Sigmoid colon (tissue), 6 donors: ENCODE measurements at regions not wholly inside any gene's neighbourhood (a gene's known extent, or its start where the extent isn't known, plus 50 kb on each side); places are given as distances from the start of the nearest gene placed in this dataset.

Source experiments
- DNase-seq: peaks from one replicate; pipeline ENCODE4 v3.0.0-alpha.2; 2019
- H3K27ac ChIP-seq, 4 donors: fragments of 200-600 bp; sonication (generic); one replicate each; pipeline ENCODE4 v1.5.1; 2016 to 2019; ENCODE audit warnings: mild to moderate bottlenecking in 1 of 4
- H3K27me3 ChIP-seq, 3 donors: fragments of 200-600 bp; sonication (generic); one replicate each; pipeline ENCODE4 v1.5.1; 2019; ENCODE audit warnings: mild to moderate bottlenecking in 1 of 3
- H3K36me3 ChIP-seq, 4 donors: fragments of 200-600 bp; sonication (generic); one replicate each; pipeline ENCODE4 v1.5.1; 2016 to 2019
- H3K4me1 ChIP-seq, 4 donors: fragments of 200-600 bp; sonication (generic); one replicate each; pipeline ENCODE4 v1.5.1; 2017 to 2019
- H3K4me3 ChIP-seq, 4 donors: fragments of 200-600 bp; sonication (generic); one replicate each; pipeline ENCODE4 v1.5.1; 2017 to 2019; ENCODE audit warnings: mild to moderate bottlenecking in 2 of 4, moderate library complexity in 1 of 4
- H3K9me3 ChIP-seq, 4 donors: fragments of 200-600 bp in 3 of 4; sonication (generic) in 3 of 4; one replicate each; pipeline versions ENCODE4 v1.5.1 to v1.6.1; 2013 to 2019
- EP300 ChIP-seq, 4 donors: sonication (generic); formaldehyde crosslinking; IDR thresholded peaks; one replicate each; pipeline ENCODE4 v1.6.1; 2017; ENCODE audit warnings: antibody characterized with exemption in 4 of 4
- POLR2A ChIP-seq, 2 donors: fragments of 450-650 bp; IDR thresholded peaks; one replicate each; pipeline ENCODE4 v1.6.1; 2016; ENCODE audit warnings: antibody characterized with exemption in 2 of 2, mild to moderate bottlenecking in 2 of 2, moderate library complexity in 2 of 2
- POLR2AphosphoS5 ChIP-seq, 4 donors: sonication (generic); formaldehyde crosslinking; IDR thresholded peaks; one replicate each; pipeline ENCODE4 v1.6.1; 2017; ENCODE audit warnings: antibody characterized with exemption in 4 of 4
- WGBS, 2 donors: extraction: QIAGEN DNeasy Blood & Tissue Kit; methylation state at CpG; one replicate each; pipeline ENCODE4 v1.1.7; 2013; 5-methylcytosine and 5-hydroxymethylcytosine counted together
- intact Hi-C: fragments of 100-400 bp; cut with DNase I; formaldehyde crosslinking; loops from one replicate; pipeline ENCODE4 v1.15.1; 2023
- TF ChIP-seq, protein P1 (sequence below), 4 experiments: fragments of 450-650 bp in 3 of 4; fragments of 200-600 bp in 1 of 4; IDR thresholded peaks; one replicate each; pipeline ENCODE4 v1.5.1; 2016 to 2019; ENCODE audit warnings: antibody characterized with exemption in 4 of 4, mild to moderate bottlenecking in 3 of 4, moderate library complexity in 2 of 4
- donor health status: healthy with polysubstance abuse.
- donor health status: healthy.

DNA sequence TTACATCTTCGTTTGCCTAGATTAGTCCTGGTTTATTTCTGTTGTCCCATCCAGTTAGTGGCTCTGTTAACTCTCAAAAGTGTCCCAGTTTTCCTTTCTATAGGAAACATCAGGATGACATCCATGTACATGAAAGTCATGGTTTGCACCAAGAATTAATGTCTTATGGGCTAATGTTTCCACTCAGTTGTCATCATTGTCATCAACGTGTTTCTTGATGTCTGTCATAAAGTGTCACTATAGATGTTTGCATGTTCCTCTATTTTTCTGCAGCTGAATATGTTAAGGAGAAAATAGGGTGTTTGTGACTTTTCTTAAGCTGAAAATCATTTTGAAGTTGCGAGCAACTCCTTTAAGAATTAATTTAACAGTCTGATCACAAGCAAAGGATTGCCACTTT is 567.0 kb downstream of the TMEM114 start:
- no peaks in the 10 kb centered on the region for H3K4me1 ChIP-seq
- H3K4me3 ChIP-seq: no peak overlapping the region
- no peaks in the 10 kb centered on the region for H3K9me3 ChIP-seq
- no peak overlapping the region for H3K27ac ChIP-seq
- WGBS, 2 donors: 67 to 76% methylated on average over 3 of the region's 3 CpGs
- TF ChIP-seq EP300 (IDR thresholded peaks at IDR 0.05) (no peak), POLR2AphosphoS5 (IDR thresholded peaks at IDR 0.05) (no peak), POLR2A (IDR thresholded peaks at IDR 0.05) (no peak)
- TF ChIP-seq, protein P1, sequence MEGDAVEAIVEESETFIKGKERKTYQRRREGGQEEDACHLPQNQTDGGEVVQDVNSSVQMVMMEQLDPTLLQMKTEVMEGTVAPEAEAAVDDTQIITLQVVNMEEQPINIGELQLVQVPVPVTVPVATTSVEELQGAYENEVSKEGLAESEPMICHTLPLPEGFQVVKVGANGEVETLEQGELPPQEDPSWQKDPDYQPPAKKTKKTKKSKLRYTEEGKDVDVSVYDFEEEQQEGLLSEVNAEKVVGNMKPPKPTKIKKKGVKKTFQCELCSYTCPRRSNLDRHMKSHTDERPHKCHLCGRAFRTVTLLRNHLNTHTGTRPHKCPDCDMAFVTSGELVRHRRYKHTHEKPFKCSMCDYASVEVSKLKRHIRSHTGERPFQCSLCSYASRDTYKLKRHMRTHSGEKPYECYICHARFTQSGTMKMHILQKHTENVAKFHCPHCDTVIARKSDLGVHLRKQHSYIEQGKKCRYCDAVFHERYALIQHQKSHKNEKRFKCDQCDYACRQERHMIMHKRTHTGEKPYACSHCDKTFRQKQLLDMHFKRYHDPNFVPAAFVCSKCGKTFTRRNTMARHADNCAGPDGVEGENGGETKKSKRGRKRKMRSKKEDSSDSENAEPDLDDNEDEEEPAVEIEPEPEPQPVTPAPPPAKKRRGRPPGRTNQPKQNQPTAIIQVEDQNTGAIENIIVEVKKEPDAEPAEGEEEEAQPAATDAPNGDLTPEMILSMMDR (IDR thresholded peaks at IDR 0.05): no peak
- intact Hi-C loops: no loop called here
- DNase-seq: no peak
- H3K36me3 ChIP-seq: no peaks in the 10 kb centered on the region
- no peaks in the 10 kb centered on the region for H3K27me3 ChIP-seq

DNA sequence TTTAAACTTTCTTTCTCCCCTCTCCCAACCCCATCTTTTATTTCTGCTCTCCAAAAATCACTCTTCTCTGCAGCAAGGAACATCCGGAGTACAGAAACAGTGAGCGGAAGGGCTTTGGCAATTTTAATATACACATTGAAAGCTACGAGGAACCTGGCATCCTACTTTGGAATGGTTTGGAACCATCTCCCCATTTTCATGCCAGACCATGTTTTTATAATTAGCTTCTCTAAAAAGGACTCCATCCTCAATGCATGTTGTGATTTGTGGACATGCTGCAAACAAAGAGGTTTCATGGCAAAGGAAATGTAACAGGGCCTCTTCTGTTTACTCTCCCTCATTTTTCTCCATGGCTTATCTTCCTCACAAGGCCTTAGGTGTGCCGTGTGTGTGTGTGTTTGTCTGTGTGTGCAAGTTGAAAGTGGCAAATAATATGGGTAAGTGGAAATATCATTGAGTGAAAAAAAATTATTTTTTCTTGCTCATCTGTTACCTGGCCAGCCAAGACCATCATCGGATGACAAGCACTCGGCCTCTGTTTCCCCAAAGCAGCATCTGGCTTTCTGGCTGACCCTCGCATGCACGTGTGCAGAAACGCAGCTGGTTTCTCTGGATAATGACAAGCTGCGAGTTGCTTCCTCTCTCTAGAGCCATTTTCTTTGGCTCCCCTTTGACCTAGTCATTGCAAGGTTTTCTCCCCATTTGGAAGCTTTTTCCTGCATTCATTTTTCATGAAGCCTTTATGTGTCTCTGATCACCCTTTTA is 585.0 kb downstream of the TMEM114 start:
- WGBS, 2 donors: 72 to 79% methylated on average over 10 of the region's 10 CpGs

DNA sequence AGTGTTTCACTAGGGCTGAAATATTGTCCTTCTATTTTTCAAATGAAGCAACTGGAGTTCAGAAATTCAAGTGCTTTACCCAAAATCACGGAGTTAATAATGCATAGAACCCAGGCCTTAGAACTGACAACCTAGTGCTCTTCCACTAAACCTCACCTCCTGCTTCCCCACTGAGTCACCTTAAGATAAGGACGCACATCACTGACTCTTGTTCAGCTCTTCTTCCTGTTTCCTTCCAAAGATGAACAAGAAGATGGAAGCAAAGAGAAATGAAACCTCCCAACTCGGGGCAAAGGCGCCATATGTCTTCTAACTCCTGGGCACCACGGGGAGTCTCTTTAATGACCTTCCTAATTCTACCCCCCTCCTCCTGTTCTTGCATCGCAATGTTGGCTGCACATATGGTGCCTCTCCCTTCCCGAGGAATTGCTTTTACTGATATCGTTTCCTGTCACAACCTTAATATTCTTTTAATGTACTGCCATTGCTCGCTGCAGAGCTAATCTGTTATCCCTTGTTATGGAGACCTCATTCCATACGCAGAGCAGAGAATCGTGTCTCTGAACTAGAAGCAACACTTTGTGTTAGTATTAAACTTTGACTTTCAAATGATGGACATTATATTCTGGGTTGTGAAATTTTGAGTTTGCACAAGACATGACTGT is 591.4 kb downstream of the TMEM114 start:
- Histone ChIP-seq H3K36me3 (no peaks in the 10 kb centered on the region), H3K4me3 (no peak overlapping the region), H3K9me3 (no peaks in the 10 kb centered on the region), H3K27me3 (no peaks in the 10 kb centered on the region), H3K4me1 (no peaks in the 10 kb centered on the region), H3K27ac (no peak overlapping the region)
- TF ChIP-seq, protein P1 (IDR thresholded peaks at IDR 0.05): no peak
- TF ChIP-seq POLR2A (IDR thresholded peaks at IDR 0.05) (no peak), POLR2AphosphoS5 (IDR thresholded peaks at IDR 0.05) (no peak), EP300 (IDR thresholded peaks at IDR 0.05) (no peak)
- no peak for DNase-seq
- 85 to 88% methylated on average over 11 of the region's 11 CpGs for WGBS, 2 donors
- intact Hi-C loops: no loop called here

More for the DNA sequence above, 585.0 kb downstream of the TMEM114 start:
- TF ChIP-seq POLR2A (IDR thresholded peaks at IDR 0.05) (no peak), POLR2AphosphoS5 (IDR thresholded peaks at IDR 0.05) (no peak)
- Histone ChIP-seq H3K27ac (no peak overlapping the region), H3K9me3 (no peaks in the 10 kb centered on the region), H3K27me3 (no peaks in the 10 kb centered on the region), H3K4me3 (no peak overlapping the region), H3K36me3 (no peaks in the 10 kb centered on the region), H3K4me1 (no peaks in the 10 kb centered on the region)
- no peak for DNase-seq
- intact Hi-C loops: no loop called here

DNA sequence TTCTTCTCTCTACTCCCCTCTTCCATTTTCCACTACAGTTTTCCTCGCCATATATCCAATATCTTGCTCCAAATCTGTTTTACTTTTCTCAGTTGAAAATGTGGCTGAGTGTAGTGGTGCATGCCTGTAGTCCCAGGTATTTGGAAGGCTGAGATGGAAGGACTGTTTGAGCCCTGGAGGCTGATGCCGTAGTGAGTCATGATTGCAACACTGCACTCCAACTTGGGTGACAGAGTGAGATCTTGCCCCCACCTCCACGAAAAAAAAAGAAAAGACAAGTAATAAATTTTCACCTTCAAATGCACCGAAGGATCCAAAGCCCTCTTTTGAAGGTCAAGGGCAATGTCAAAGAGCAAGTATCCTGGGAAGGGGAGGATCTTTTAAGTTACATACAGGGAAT is 592.3 kb downstream of the TMEM114 start:
- Histone ChIP-seq H3K27me3 (no peaks in the 10 kb centered on the region), H3K27ac (no peak overlapping the region), H3K36me3 (no peaks in the 10 kb centered on the region), H3K9me3 (no peaks in the 10 kb centered on the region), H3K4me1 (no peaks in the 10 kb centered on the region), H3K4me3 (no peak overlapping the region)
- intact Hi-C loops: no loop called here
- DNase-seq: no peak
- 58 to 68% methylated on average over 4 of the region's 4 CpGs for WGBS, 2 donors
- no peak for TF ChIP-seq POLR2A (IDR thresholded peaks at IDR 0.05)
- TF ChIP-seq POLR2AphosphoS5 (IDR thresholded peaks at IDR 0.05): no peak
- TF ChIP-seq EP300 (IDR thresholded peaks at IDR 0.05): no peak
- TF ChIP-seq, protein P1 (IDR thresholded peaks at IDR 0.05): no peak

DNA sequence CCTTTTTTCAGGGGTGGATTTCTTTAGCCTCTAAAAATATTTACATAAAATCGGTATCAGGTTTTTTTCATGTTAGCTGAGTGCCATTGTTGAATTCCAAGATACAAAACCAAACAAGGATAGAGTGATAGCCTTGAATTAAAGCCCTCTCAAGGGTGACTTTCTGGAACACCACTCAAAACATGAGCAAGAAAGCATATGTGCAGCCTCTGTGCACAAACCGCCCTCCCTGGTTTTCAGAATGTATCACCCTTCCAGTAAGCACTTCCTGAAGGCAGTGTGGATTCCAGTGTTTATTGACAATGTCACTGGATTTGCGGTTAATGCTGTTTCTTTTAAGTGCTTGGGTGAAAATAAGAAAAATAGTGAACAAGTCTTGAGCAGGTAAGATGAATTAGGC is 597.7 kb downstream of the TMEM114 start:
- WGBS, 2 donors: 52 to 67% methylated on average over 3 of the region's 3 CpGs
- H3K4me3 ChIP-seq: no peak overlapping the region
- H3K27ac ChIP-seq: no peak overlapping the region
- H3K9me3 ChIP-seq: no peaks in the 10 kb centered on the region
- intact Hi-C loops: no loop called here
- H3K27me3 ChIP-seq: no peaks in the 10 kb centered on the region
- no peaks in the 10 kb centered on the region for H3K36me3 ChIP-seq
- TF ChIP-seq POLR2A (IDR thresholded peaks at IDR 0.05): no peak
- H3K4me1 ChIP-seq: no peaks in the 10 kb centered on the region
- no peak for DNase-seq
